Astrocyte of the spinal cord (primary cell): ENCODE measurements at regions not wholly inside any gene's neighbourhood (a gene's known extent, or its start where the extent isn't known, plus 50 kb on each side); places are given as distances from the start of the nearest gene placed in this dataset.

Experiments used
- DNase-seq: peaks from one replicate; pipeline ENCODE4 v3.0.0; 2011; ENCODE audit warnings: low read depth, low spot score
- H3K4me3 ChIP-seq: 2 replicates; pipeline ENCODE4 v1.5.1; 2011; ENCODE audit warnings: low read depth, mild to moderate bottlenecking, low read length, moderate library complexity
- in situ Hi-C: cut with HindIII; loops from 2 replicates; pipeline ENCODE4 v1.10.0; 2017; ENCODE audit warnings: low sequenced_read_pairs
- TF ChIP-seq, protein P1 (sequence below): IDR thresholded peaks from 2 replicates; pipeline ENCODE4 v1.5.1; 2012; ENCODE audit warnings: low read depth, mild to moderate bottlenecking, low read length, inconsistent platforms

DNA sequence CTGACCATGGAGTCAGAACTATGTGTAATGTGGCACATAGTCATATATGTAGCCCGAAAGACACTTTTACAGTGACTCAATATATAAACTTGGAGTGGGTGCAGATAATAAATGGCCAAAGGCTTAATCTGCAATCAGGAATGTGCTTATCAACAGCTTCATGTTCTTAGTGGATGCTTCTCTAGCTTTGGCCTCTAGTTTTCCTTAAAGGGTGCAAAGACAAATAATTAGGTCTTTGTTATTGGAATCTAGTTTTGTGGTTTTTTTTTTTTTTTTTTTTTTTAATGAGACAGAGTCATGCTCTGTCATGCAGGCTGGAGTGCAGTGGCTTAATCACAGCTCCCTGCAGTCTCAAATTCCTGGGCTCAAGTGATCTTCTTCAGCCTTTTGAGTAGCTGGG is 625.6 kb downstream of the EPHA4 start:
- no peak for DNase-seq
- TF ChIP-seq, protein P1, sequence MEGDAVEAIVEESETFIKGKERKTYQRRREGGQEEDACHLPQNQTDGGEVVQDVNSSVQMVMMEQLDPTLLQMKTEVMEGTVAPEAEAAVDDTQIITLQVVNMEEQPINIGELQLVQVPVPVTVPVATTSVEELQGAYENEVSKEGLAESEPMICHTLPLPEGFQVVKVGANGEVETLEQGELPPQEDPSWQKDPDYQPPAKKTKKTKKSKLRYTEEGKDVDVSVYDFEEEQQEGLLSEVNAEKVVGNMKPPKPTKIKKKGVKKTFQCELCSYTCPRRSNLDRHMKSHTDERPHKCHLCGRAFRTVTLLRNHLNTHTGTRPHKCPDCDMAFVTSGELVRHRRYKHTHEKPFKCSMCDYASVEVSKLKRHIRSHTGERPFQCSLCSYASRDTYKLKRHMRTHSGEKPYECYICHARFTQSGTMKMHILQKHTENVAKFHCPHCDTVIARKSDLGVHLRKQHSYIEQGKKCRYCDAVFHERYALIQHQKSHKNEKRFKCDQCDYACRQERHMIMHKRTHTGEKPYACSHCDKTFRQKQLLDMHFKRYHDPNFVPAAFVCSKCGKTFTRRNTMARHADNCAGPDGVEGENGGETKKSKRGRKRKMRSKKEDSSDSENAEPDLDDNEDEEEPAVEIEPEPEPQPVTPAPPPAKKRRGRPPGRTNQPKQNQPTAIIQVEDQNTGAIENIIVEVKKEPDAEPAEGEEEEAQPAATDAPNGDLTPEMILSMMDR = no peak
- H3K4me3 ChIP-seq = no peak overlapping the region
- in situ Hi-C loops = no loop called here

GRCh38 chr2:220948579-220948978 is 623.5 kb downstream of the EPHA4 start:
- H3K4me3 ChIP-seq = no peak overlapping the region
- no peak for DNase-seq
- in situ Hi-C loops = no loop called here
- TF ChIP-seq, protein P1 = no peak

GRCh38 chr2:220949466-220949865 is 622.6 kb downstream of the EPHA4 start:
- no peak for DNase-seq
- no peak overlapping the region for H3K4me3 ChIP-seq
- TF ChIP-seq, protein P1 = no peak
- in situ Hi-C loops = no loop called here

DNA sequence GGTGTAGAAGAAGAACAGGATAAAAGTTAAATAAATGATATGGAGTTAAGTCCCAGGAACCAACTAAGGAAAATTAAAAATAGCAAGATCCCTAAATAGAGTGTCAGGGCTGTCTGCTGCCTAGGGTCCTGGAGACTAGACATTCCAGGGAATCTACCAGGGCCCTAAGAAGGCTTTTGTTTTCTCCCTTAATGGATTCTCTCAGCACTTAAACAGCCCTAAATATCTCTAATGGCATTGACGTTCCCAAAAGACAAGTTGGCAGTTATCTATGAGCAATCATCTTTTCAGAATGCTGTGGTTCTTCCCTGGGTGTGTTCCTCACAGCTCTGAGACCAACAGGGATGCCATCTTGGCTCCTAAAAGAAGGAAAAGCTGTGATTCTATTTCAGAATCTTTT is 616.3 kb downstream of the EPHA4 start:
- TF ChIP-seq, protein P1 = no peak
- H3K4me3 ChIP-seq = no peak overlapping the region
- in situ Hi-C loops = no loop called here
- no peak for DNase-seq

GRCh38 chr2:220956429-220956828 is 615.7 kb downstream of the EPHA4 start:
- H3K4me3 ChIP-seq = no peak overlapping the region
- in situ Hi-C loops = no loop called here
- DNase-seq = no peak

DNA sequence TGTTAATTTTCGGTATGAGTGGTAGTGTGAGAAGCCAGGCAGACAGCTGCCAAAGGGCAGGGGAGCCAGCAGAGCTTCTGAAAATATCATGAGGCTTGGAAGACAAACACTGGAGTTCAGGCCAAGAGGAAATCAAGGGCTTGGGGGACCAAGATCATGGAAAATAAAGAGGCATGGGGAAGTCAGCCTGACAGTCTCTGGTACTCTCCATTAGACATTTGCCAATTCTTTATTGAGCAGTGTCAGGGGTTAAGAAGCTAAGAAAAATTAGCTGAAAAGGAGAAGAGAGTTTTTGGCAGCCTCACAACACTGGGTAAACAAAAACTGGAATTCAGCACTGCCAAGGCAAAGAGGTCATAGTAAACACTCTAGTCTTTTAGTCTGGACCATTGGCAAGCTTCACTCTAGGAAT is 612.7 kb downstream of the EPHA4 start:
- H3K4me3 ChIP-seq = no peak overlapping the region
- DNase-seq = no peak
- in situ Hi-C loops = no loop called here
- TF ChIP-seq, protein P1 = no peak

More at GRCh38 chr2:220956429-220956828, 615.7 kb downstream of the EPHA4 start:
- TF ChIP-seq, protein P1 = no peak
